Thyroid gland (tissue), 4 donors: ENCODE measurements at regions not wholly inside any gene's neighbourhood (a gene's known extent, or its start where the extent isn't known, plus 50 kb on each side); places are given as distances from the start of the nearest gene placed in this dataset.

Experiments used
- DNase-seq, 2 donors: peaks; one replicate each; pipeline ENCODE4 v3.0.0-alpha.2; 2019
- H3K27ac ChIP-seq, 3 donors: fragments of 200-600 bp; sonication (generic); 1 replicate in 2 of 3; 2 replicates in 1 of 3; pipeline ENCODE4 v1.5.1; 2016 to 2019; ENCODE audit warnings: mild to moderate bottlenecking in 1 of 3, moderate library complexity in 1 of 3
- H3K27me3 ChIP-seq: fragments of 200-600 bp; sonication (generic); one replicate; pipeline ENCODE4 v1.5.1; 2019
- H3K36me3 ChIP-seq, 2 donors: fragments of 200-600 bp; sonication (generic); one replicate each; pipeline ENCODE4 v1.5.1; 2016 to 2019
- H3K4me1 ChIP-seq, 2 donors: fragments of 200-600 bp; sonication (generic); one replicate each; pipeline ENCODE4 v1.5.1; 2017 to 2019
- H3K4me3 ChIP-seq, 3 donors: fragments of 200-600 bp; sonication (generic); replicated peaks in 1 of 3; 1 replicate in 2 of 3; 2 replicates in 1 of 3; pipeline ENCODE4 v1.5.1; 2016; ENCODE audit warnings: mild to moderate bottlenecking in 1 of 3
- H3K9me3 ChIP-seq: fragments of 200-600 bp; sonication (generic); one replicate; pipeline ENCODE4 v1.5.1; 2017
- POLR2A ChIP-seq, 2 donors: fragments of 450-650 bp; IDR thresholded peaks; one replicate each; pipeline ENCODE4 v1.6.1; 2017; ENCODE audit warnings: antibody characterized with exemption in 2 of 2, mild to moderate bottlenecking in 2 of 2, moderate library complexity in 1 of 2
- WGBS, 2 donors: methylation state at CpG; one replicate each; pipeline ENCODE4 v1.1.5; 2017; 5-methylcytosine and 5-hydroxymethylcytosine counted together
- intact Hi-C: fragments of 100-400 bp; cut with DNase I; formaldehyde crosslinking; loops from one replicate; pipeline ENCODE4 v1.15.1; 2023
- TF ChIP-seq, protein P1 (sequence below), 6 experiments: fragments of 200-600 bp in 3 of 6; fragments of 450-650 bp in 3 of 6; sonication (generic) in 3 of 6; IDR thresholded peaks; one replicate each; pipeline ENCODE4 v1.5.1; 2016 to 2019; ENCODE audit warnings: antibody characterized with exemption in 6 of 6, mild to moderate bottlenecking in 2 of 6, inconsistent platforms in 1 of 6, moderate library complexity in 1 of 6

DNA sequence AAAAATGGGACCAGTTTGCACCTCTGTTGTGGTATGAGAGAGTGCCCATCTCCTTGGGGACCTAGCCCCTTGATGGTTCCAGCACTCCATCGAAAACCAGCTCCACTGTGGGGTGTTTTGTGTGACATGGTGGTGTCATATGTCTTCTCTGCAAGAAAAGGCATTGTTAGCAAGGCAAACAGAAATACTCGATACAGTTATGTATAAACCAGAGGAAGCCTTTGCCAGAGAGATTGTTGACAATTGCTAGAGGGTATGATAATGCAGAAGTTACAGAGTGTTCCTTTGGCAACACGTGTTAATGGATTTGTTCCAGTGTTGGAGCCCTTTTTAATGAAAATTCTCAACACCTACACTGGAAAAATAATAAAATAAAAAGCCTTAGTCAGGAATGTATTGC is 270.4 kb upstream of the DMRT1 start:
- TF ChIP-seq, protein P1, sequence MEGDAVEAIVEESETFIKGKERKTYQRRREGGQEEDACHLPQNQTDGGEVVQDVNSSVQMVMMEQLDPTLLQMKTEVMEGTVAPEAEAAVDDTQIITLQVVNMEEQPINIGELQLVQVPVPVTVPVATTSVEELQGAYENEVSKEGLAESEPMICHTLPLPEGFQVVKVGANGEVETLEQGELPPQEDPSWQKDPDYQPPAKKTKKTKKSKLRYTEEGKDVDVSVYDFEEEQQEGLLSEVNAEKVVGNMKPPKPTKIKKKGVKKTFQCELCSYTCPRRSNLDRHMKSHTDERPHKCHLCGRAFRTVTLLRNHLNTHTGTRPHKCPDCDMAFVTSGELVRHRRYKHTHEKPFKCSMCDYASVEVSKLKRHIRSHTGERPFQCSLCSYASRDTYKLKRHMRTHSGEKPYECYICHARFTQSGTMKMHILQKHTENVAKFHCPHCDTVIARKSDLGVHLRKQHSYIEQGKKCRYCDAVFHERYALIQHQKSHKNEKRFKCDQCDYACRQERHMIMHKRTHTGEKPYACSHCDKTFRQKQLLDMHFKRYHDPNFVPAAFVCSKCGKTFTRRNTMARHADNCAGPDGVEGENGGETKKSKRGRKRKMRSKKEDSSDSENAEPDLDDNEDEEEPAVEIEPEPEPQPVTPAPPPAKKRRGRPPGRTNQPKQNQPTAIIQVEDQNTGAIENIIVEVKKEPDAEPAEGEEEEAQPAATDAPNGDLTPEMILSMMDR (IDR thresholded peaks at IDR 0.05), result no peak
- no peak for TF ChIP-seq POLR2A (IDR thresholded peaks at IDR 0.05)
- no peak for DNase-seq
- H3K36me3 ChIP-seq, result no peaks in the 10 kb centered on the region
- H3K27me3 ChIP-seq, result no peaks in the 10 kb centered on the region
- no peak overlapping the region for H3K4me3 ChIP-seq
- 61 to 73% methylated on average over 3 of the region's 3 CpGs for WGBS, 2 donors
- peaks cover 12 to 31% of the 10 kb centered on the region in 2 donors for H3K4me1 ChIP-seq
- intact Hi-C loops, result no loop called here
- H3K9me3 ChIP-seq, result no peaks in the 10 kb centered on the region
- peak overlapping the region in 1 of 3 donors; percentile 13 for H3K27ac ChIP-seq

DNA sequence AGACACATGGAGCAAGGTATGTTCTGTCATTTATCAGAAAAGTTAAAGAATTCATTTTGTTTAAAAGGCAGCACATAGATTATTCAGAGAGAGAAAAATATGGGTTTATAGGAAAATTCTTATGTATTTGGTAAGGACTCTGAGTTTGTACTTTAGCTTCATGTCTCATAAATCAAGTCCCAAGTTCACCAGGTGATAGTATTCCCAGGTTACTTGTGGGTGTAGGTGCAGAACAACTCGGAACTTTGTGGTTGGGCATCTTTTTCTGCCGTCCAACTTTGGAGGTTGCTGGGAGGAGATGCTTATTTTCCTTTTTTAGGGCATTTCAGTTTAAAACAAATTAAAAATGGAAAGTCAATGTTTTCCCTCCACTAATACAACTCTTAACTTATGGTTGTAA is 269.8 kb upstream of the DMRT1 start:
- peak overlapping the region in 2 of 3 donors; percentile 19 to 27 for H3K27ac ChIP-seq
- WGBS, 2 donors, result 88 to 95% methylated on average over 2 of the region's 2 CpGs
- intact Hi-C loops, result no loop called here

DNA sequence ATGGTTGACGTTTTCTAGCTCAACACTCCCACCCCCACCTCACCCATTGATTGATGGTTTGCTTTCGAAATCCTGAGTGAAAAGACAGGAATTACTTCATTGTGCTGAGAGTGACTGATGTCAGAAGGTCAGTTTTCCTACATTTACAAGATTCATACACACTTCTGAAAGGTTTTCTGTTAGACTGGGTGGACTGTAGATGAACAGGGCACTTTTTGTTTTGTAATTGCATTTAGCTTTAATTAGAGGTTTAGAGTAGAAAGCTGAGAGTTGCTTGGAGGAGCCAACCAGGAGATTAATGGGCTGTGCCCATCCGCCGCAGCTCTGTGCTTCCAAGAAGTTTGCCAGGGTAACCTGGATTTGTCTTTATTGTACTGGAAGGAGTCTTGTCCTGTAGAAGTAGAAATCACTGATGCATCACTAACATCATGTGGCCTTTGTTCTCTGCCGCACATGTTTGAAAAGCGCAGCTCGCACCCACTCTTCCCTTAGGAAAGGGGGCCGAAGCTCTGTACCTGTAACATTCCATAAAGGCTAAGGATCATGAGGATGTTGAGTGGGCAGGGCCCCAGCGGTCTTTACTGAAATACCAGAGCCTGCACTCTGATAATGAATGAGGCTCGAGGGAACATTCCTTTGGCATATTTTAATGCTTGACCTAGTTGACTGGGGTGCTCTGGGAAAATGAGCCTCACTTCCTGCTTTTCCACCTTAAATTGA is 267.6 kb upstream of the DMRT1 start:
- H3K4me1 ChIP-seq, result peaks cover 12 to 28% of the 10 kb centered on the region in 2 donors
- H3K36me3 ChIP-seq, result no peaks in the 10 kb centered on the region
- 36 to 39% methylated on average over 10 of the region's 10 CpGs for WGBS, 2 donors
- H3K4me3 ChIP-seq, result no peak overlapping the region
- H3K9me3 ChIP-seq, result no peaks in the 10 kb centered on the region
- intact Hi-C loops, result no loop called here
- H3K27ac ChIP-seq, result peak overlapping the region; percentile 21 to 59 (median 33)
- peak; percentile 75 to 76 for DNase-seq
- TF ChIP-seq POLR2A (IDR thresholded peaks at IDR 0.05), result no peak
- TF ChIP-seq, protein P1 (IDR thresholded peaks at IDR 0.05), result peak in 1 of 6 experiments; percentile 7
- H3K27me3 ChIP-seq, result no peaks in the 10 kb centered on the region

More for the DNA sequence above, 269.8 kb upstream of the DMRT1 start:
- H3K4me3 ChIP-seq, result no peak overlapping the region
- H3K9me3 ChIP-seq, result no peaks in the 10 kb centered on the region
- H3K4me1 ChIP-seq, result peaks cover 12 to 31% of the 10 kb centered on the region in 2 donors
- TF ChIP-seq, protein P1 (IDR thresholded peaks at IDR 0.05), result no peak
- TF ChIP-seq POLR2A (IDR thresholded peaks at IDR 0.05), result no peak
- H3K27me3 ChIP-seq, result no peaks in the 10 kb centered on the region
- H3K36me3 ChIP-seq, result no peaks in the 10 kb centered on the region
- DNase-seq, result no peak

DNA sequence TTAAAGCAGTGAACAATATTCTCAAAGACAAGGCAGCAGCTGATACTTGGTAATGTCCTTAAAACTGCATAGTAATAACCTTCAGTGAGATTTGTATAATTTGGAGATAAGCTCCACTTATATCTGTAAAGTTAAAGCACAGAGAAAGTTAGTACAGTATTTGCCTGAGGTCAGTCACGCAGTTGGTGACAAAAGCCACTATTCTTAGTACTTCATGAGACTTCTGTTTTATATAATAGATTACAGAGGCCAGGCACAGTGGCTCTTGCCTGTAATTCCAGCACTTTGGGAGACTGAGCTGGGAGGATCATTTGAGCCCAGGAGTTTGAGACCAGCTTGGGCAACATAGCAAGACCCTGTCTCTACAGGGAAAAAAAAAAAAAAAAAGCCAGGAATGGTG is 266.4 kb upstream of the DMRT1 start:
- intact Hi-C loops, result no loop called here
- WGBS, 2 donors, result 100% methylated on average over 1 of the region's 1 CpG

More for the DNA sequence above, 266.4 kb upstream of the DMRT1 start:
- TF ChIP-seq POLR2A (IDR thresholded peaks at IDR 0.05), result no peak
- TF ChIP-seq, protein P1 (IDR thresholded peaks at IDR 0.05), result no peak
- H3K27me3 ChIP-seq, result no peaks in the 10 kb centered on the region
- DNase-seq, result no peak
- no peak overlapping the region for H3K4me3 ChIP-seq
- H3K9me3 ChIP-seq, result no peaks in the 10 kb centered on the region
- H3K36me3 ChIP-seq, result no peaks in the 10 kb centered on the region
- H3K27ac ChIP-seq, result no peak overlapping the region
- peaks cover 12 to 28% of the 10 kb centered on the region in 2 donors for H3K4me1 ChIP-seq
